ENCODE measurements at regions not wholly inside any gene's neighbourhood (a gene's known extent, or its start where the extent isn't known, plus 50 kb on each side); places are given as distances from the start of the nearest gene placed in this dataset.

DNA sequence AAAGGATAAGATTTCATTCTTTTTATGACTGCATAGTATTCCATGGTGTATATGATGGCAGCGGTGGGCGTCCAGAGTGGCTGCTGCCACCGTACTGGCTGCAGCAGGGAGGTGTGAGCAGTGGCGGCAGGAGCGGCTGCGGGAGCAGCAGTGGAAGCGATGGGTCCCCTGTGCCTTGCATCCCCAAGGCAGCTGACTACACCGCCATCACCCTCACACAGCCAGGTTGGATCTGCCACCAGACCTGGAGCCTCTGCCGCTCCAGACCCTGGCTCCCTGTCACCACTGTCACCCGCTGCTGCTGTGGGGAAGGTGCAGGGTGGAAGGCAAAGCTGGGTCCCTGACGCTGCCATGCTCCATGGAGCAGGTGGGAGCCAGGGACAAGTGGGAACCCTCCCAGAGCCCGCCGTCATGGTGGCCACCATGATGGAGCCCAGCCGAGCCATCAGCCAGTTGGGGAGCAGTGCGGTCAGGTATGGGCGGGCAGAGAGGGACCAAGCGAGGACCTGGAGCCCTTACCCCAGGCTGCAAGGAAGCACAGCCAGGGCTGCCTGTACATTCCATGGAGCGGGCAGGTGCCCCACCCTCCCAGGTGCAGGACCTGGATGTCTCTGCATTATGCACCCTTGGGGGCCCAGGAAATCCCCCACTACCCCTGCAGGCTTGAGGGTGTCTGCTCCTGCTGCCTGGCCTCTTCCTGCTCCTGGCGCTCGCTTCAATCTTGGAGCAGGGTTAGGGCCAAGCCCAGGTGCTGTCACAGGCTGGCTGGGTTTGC is 226.1 kb downstream of the OTOR start:
- Mint-ChIP-seq H3K36me3 (no peaks in the 10 kb centered on the region), H3K4me3 (no peak overlapping the region), H3K27me3 (ENCODE audit: low read depth in 2 of 2) (no peaks in the 10 kb centered on the region), H3K27ac (no peak overlapping the region), H3K9me3 (peaks cover 3 to 6% of the 10 kb centered on the region in 2 donors), H3K4me1 (no peaks in the 10 kb centered on the region)
- DNase-seq: no peak
- H3K27ac ChIP-seq (ENCODE audit: low read length): no peak overlapping the region
- TF ChIP-seq, protein P1, sequence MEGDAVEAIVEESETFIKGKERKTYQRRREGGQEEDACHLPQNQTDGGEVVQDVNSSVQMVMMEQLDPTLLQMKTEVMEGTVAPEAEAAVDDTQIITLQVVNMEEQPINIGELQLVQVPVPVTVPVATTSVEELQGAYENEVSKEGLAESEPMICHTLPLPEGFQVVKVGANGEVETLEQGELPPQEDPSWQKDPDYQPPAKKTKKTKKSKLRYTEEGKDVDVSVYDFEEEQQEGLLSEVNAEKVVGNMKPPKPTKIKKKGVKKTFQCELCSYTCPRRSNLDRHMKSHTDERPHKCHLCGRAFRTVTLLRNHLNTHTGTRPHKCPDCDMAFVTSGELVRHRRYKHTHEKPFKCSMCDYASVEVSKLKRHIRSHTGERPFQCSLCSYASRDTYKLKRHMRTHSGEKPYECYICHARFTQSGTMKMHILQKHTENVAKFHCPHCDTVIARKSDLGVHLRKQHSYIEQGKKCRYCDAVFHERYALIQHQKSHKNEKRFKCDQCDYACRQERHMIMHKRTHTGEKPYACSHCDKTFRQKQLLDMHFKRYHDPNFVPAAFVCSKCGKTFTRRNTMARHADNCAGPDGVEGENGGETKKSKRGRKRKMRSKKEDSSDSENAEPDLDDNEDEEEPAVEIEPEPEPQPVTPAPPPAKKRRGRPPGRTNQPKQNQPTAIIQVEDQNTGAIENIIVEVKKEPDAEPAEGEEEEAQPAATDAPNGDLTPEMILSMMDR (IDR thresholded peaks at IDR 0.05): no peak
- no peaks in the 10 kb centered on the region for H3K36me3 ChIP-seq (ENCODE audit: control insufficient read depth, insufficient read depth, low read length)
- WGBS (ENCODE audit: insufficient coverage): 95% methylated on average over 20 of the region's 20 CpGs
- intact Hi-C loops (cut with micrococcal nuclease): no loop called here
- no peak overlapping the region for H3K4me3 ChIP-seq (ENCODE audit: low read length)
- no peak for ATAC-seq
- no peaks in the 10 kb centered on the region for H3K27me3 ChIP-seq (ENCODE audit: control insufficient read depth, insufficient read depth, low read length)
- H3K4me1 ChIP-seq (ENCODE audit: control insufficient read depth, insufficient read depth, low read length): no peaks in the 10 kb centered on the region
- H3K9me3 ChIP-seq (ENCODE audit: control insufficient read depth, insufficient read depth, low read length): no peaks in the 10 kb centered on the region

DNA sequence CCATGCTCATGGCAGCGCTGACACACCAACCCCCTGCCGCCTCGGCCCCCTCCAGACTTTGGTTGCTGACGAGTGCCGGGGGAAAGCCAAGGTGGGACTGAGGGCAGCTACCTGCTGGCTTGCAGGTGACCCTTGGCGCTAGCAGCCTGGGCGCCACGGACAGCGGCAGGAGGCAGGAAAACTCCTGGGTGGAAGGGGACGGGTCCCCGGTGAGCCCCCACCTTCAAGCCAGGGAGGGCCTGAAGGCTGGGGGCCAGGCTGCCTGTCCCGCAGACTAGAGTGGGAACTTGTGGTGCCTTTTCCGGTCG is 226.7 kb downstream of the OTOR start:
- Mint-ChIP-seq H3K27me3 (ENCODE audit: low read depth in 2 of 2) (no peaks in the 10 kb centered on the region), H3K27ac (no peak overlapping the region), H3K36me3 (no peaks in the 10 kb centered on the region), H3K4me1 (no peaks in the 10 kb centered on the region), H3K9me3 (peaks cover 2 to 3% of the 10 kb centered on the region in 2 donors), H3K4me3 (no peak overlapping the region)
- no peak for ATAC-seq
- no peak overlapping the region for H3K4me3 ChIP-seq (ENCODE audit: low read length)
- no peaks in the 10 kb centered on the region for H3K9me3 ChIP-seq (ENCODE audit: control insufficient read depth, insufficient read depth, low read length)
- no peaks in the 10 kb centered on the region for H3K4me1 ChIP-seq (ENCODE audit: control insufficient read depth, insufficient read depth, low read length)
- TF ChIP-seq, protein P1 (IDR thresholded peaks at IDR 0.05): no peak
- no peak overlapping the region for H3K27ac ChIP-seq (ENCODE audit: low read length)
- no peaks in the 10 kb centered on the region for H3K36me3 ChIP-seq (ENCODE audit: control insufficient read depth, insufficient read depth, low read length)
- WGBS (ENCODE audit: insufficient coverage): 94% methylated on average over 14 of the region's 14 CpGs
- no peaks in the 10 kb centered on the region for H3K27me3 ChIP-seq (ENCODE audit: control insufficient read depth, insufficient read depth, low read length)
- DNase-seq: no peak
- intact Hi-C loops (cut with micrococcal nuclease): no loop called here

DNA sequence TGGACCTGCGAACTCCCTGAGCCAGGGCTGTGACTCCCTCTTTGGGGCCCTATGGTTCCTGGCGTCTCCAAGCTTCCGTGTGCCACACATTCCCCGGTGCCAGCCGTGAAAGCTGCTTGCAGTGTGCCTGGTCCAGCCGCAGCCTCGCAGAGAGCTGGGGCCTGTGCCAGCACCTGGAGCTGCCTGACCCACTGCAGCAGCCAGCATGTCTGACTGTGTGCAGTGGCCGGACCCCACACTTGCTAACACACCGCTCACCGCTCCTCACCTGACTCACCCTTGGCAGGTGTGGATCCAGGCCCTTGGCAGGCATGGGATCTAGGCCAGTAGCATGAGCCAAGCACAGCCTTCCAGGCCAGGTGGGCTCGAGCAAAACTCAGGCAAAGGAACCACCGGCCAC is 227.5 kb downstream of the OTOR start:
- H3K4me3 Mint-ChIP-seq: no peak overlapping the region
- Histone ChIP-seq H3K4me3 (ENCODE audit: low read length) (no peak overlapping the region), H3K36me3 (ENCODE audit: control insufficient read depth, insufficient read depth, low read length) (no peaks in the 10 kb centered on the region), H3K27me3 (ENCODE audit: control insufficient read depth, insufficient read depth, low read length) (no peaks in the 10 kb centered on the region), H3K27ac (ENCODE audit: low read length) (no peak overlapping the region), H3K4me1 (ENCODE audit: control insufficient read depth, insufficient read depth, low read length) (no peaks in the 10 kb centered on the region), H3K9me3 (ENCODE audit: control insufficient read depth, insufficient read depth, low read length) (no peaks in the 10 kb centered on the region)
- H3K4me1 Mint-ChIP-seq: no peaks in the 10 kb centered on the region
- intact Hi-C loops (cut with micrococcal nuclease): no loop called here
- no peaks in the 10 kb centered on the region for H3K36me3 Mint-ChIP-seq
- no peak for ATAC-seq
- 90% methylated on average over 12 of the region's 12 CpGs for WGBS (ENCODE audit: insufficient coverage)
- no peaks in the 10 kb centered on the region for H3K27me3 Mint-ChIP-seq (ENCODE audit: low read depth in 2 of 2)
- H3K9me3 Mint-ChIP-seq: peaks cover 0 to 2% of the 10 kb centered on the region in 2 donors
- DNase-seq: no peak
- TF ChIP-seq, protein P1 (IDR thresholded peaks at IDR 0.05): no peak
- no peak overlapping the region for H3K27ac Mint-ChIP-seq

DNA sequence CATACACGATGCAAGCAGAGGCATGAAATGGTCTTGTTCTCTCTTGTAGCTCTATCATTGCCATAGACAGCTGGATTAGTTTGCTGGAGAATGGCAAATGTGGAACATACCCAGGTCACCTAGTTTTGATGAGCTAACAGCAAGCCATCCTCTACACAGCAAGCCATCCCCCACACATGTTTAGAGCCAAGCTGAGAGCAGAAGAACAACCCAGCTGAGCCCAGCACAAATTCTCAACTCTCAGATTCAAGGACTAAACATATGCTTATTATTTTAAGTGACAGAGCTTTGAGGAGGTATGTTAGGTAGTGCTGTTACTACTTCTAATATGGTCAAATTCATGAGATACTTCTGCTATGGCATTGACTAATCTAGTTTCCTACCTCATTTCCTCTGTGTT is 230.3 kb downstream of the OTOR start:
- H3K9me3 ChIP-seq (ENCODE audit: control insufficient read depth, insufficient read depth, low read length): no peaks in the 10 kb centered on the region
- ATAC-seq (no peak), DNase-seq (no peak)
- H3K9me3 Mint-ChIP-seq: peaks cover 2 to 4% of the 10 kb centered on the region in 2 donors
- H3K4me3 ChIP-seq (ENCODE audit: low read length): no peak overlapping the region
- intact Hi-C loops (cut with micrococcal nuclease): no loop called here
- no peaks in the 10 kb centered on the region for H3K27me3 ChIP-seq (ENCODE audit: control insufficient read depth, insufficient read depth, low read length)
- no peak overlapping the region for H3K4me3 Mint-ChIP-seq
- 93% methylated on average over 1 of the region's 1 CpG for WGBS (ENCODE audit: insufficient coverage)
- TF ChIP-seq, protein P1 (IDR thresholded peaks at IDR 0.05): no peak
- no peak overlapping the region for H3K27ac Mint-ChIP-seq
- no peak overlapping the region for H3K27ac ChIP-seq (ENCODE audit: low read length)
- no peaks in the 10 kb centered on the region for H3K36me3 Mint-ChIP-seq
- H3K4me1 ChIP-seq (ENCODE audit: control insufficient read depth, insufficient read depth, low read length): no peaks in the 10 kb centered on the region
- H3K4me1 Mint-ChIP-seq: no peaks in the 10 kb centered on the region
- no peaks in the 10 kb centered on the region for H3K36me3 ChIP-seq (ENCODE audit: control insufficient read depth, insufficient read depth, low read length)
- H3K27me3 Mint-ChIP-seq (ENCODE audit: low read depth in 2 of 2): no peaks in the 10 kb centered on the region

Measured in natural killer cell (primary cell).